GM12874 (cell line): ENCODE measurements at regions not wholly inside any gene's neighbourhood (a gene's known extent, or its start where the extent isn't known, plus 50 kb on each side); places are given as distances from the start of the nearest gene placed in this dataset.

Source experiments
- CTCF ChIP-seq: IDR thresholded peaks from 2 replicates; pipeline ENCODE4 v1.5.1; 2011; ENCODE audit warnings: low read depth, mild to moderate bottlenecking, control low read depth, low read length, moderate library complexity; ENCODE audit not compliant: insufficient read depth

- TF ChIP-seq CTCF: no peak
Observed at GRCh38 chr12:105920161-105920684, 218.5 kb downstream of the NUAK1 start.

- no peak for TF ChIP-seq CTCF
Observed at GRCh38 chr12:105921055-105921454, 217.7 kb downstream of the NUAK1 start.

- TF ChIP-seq CTCF: no peak
Observed at GRCh38 chr12:105921872-105922669, 216.7 kb downstream of the NUAK1 start.

- no peak for TF ChIP-seq CTCF
Observed at GRCh38 chr12:105922670-105923102, 216.1 kb downstream of the NUAK1 start.

- TF ChIP-seq CTCF: no peak
Observed at GRCh38 chr12:105924526-105925208, 214.1 kb downstream of the NUAK1 start.

GRCh38 chr12:105927564-105927963 is 211.2 kb downstream of the NUAK1 start:
- no peak for TF ChIP-seq CTCF

- TF ChIP-seq CTCF: no peak
Observed at GRCh38 chr12:105928436-105928835, 210.3 kb downstream of the NUAK1 start.
